ENCODE measurements at regions not wholly inside any gene's neighbourhood (a gene's known extent, or its start where the extent isn't known, plus 50 kb on each side); places are given as distances from the start of the nearest gene placed in this dataset.
"Not testable (repeated sequence)": the region's sequence is repeated elsewhere in the genome, so short reads cannot be mapped to it uniquely, and the experiment has no call there.

DNA sequence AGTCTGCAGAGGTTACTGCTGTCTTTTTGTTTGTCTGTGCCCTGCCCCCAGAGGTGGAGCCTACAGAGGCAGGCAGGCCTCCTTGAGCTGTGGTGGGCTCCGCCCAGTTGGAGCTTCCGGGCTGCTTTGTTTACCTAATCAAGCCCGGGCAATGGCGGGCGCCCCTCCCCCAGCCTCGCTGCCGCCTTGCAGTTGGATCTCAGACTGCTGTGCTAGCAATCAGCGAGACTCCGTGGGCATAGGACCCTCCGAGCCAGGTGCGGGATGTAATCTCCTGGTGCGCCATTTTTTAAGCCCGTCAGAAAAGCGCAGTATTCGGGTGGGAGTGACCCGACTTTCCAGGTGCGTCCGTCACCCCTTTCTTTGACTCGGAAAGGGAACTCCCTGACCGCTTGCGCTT, 141.5 kb upstream of the NTF3 start:
- TF ChIP-seq POLR2A, CTCF, POLR2AphosphoS5 (IDR thresholded peaks at IDR 0.05): not testable (repeated sequence)
